ENCODE measurements at regions not wholly inside any gene's neighbourhood (a gene's known extent, or its start where the extent isn't known, plus 50 kb on each side); places are given as distances from the start of the nearest gene placed in this dataset.

- WGBS, 2 experiments (ENCODE audit: insufficient coverage in 1 of 2, insufficient read length in 1 of 2), result 96% methylated on average over 3 of the region's 3 CpGs; no CpG with 5 or more reads in 1 of the 2 experiments
- Histone ChIP-seq H3K4me3 (ENCODE audit: low read length) (no peak overlapping the region), H3K36me3 (ENCODE audit: control insufficient read depth, insufficient read depth, low read length) (no peaks in the 10 kb centered on the region), H3K27me3 (ENCODE audit: control insufficient read depth, insufficient read depth, low read length, poor library complexity, severe bottlenecking) (peaks cover 47% of the 10 kb centered on the region), H3K9me3 (ENCODE audit: control insufficient read depth, low read length) (no peaks in the 10 kb centered on the region), H3K9ac (ENCODE audit: extremely low read depth, low read length, poor library complexity, severe bottlenecking) (no peak overlapping the region), H3K4me1 (ENCODE audit: control insufficient read depth, insufficient read depth, low read length) (peaks cover 3% of the 10 kb centered on the region), H3K27ac (ENCODE audit: low read depth, low read length) (no peak overlapping the region)
- DNase-seq, result no peak
- TF ChIP-seq CTCF (conservative IDR thresholded peaks at IDR 0.05), result no peak
- no peak overlapping the region for H3K4me3 Mint-ChIP-seq
- H3K4me1 Mint-ChIP-seq, result peaks cover 19% of the 10 kb centered on the region
- H3K27me3 Mint-ChIP-seq (ENCODE audit: insufficient read depth), result peaks cover 55% of the 10 kb centered on the region
- H3K27ac Mint-ChIP-seq, result no peak overlapping the region
- H3K36me3 Mint-ChIP-seq (ENCODE audit: low read depth), result no peaks in the 10 kb centered on the region
- H3K9me3 Mint-ChIP-seq, result no peaks in the 10 kb centered on the region
These were observed 114.0 kb downstream of the MAT2B start for GRCh38 chr5:163619273-163619934.

DNA sequence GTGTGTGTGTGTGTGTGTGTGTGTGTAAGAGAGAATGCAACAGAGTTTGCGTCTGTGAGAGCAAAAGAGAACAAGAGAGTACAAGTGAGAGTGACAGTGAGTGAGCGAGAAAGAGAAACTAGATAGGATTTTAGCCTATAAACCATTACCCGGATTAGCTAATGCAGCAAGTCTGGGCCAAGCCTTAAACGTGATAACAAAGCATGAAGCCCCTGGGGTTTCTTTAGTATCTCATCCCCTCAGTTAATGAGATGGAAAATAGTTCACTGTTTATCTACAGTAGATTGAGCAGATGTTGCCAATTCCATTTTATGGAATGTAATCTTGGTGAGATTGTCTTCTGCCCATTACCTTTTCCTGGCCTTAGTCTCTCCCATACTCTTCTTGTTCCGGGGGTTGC is 114.5 kb downstream of the MAT2B start:
- Mint-ChIP-seq H3K27ac (no peak overlapping the region), H3K36me3 (ENCODE audit: low read depth) (no peaks in the 10 kb centered on the region), H3K9me3 (no peaks in the 10 kb centered on the region), H3K4me3 (no peak overlapping the region), H3K27me3 (ENCODE audit: insufficient read depth) (peaks cover 53% of the 10 kb centered on the region), H3K4me1 (peaks cover 19% of the 10 kb centered on the region)
- no peak for DNase-seq
- H3K9ac ChIP-seq (ENCODE audit: extremely low read depth, low read length, poor library complexity, severe bottlenecking), result no peak overlapping the region
- H3K36me3 ChIP-seq (ENCODE audit: control insufficient read depth, insufficient read depth, low read length), result no peaks in the 10 kb centered on the region
- H3K4me1 ChIP-seq (ENCODE audit: control insufficient read depth, insufficient read depth, low read length), result peaks cover 3% of the 10 kb centered on the region
- 75 to 94% methylated on average over 4 to 5 of the region's 5 CpGs for WGBS, 2 experiments (ENCODE audit: insufficient coverage in 1 of 2, insufficient read length in 1 of 2)
- no peak for TF ChIP-seq CTCF (conservative IDR thresholded peaks at IDR 0.05)
- H3K4me3 ChIP-seq (ENCODE audit: low read length), result no peak overlapping the region
- peaks cover 41% of the 10 kb centered on the region for H3K27me3 ChIP-seq (ENCODE audit: control insufficient read depth, insufficient read depth, low read length, poor library complexity, severe bottlenecking)
- no peaks in the 10 kb centered on the region for H3K9me3 ChIP-seq (ENCODE audit: control insufficient read depth, low read length)
- no peak overlapping the region for H3K27ac ChIP-seq (ENCODE audit: low read depth, low read length)

DNA sequence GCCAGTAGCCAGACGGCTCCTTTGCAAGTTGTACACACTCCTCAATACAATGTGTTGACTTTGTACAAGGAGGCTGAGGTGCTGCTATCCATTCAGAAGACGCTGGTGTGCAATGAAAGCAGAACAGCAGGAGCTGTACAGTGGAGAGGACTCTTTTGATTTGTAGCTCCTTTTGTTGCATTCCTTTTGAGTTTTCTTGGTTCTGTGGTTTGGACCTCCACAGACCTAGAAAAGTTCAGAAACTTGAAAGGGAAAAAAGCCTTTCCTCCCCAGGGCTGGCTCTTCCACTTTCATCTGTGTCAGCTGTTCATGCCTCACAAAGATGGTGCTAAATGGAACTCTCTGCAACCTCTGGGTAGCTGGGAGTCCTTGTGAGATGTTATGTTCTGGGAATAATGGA is 117.4 kb downstream of the MAT2B start:
- Histone ChIP-seq H3K27ac (ENCODE audit: low read depth, low read length) (no peak overlapping the region), H3K27me3 (ENCODE audit: control insufficient read depth, insufficient read depth, low read length, poor library complexity, severe bottlenecking) (peaks cover 16% of the 10 kb centered on the region), H3K9me3 (ENCODE audit: control insufficient read depth, low read length) (no peaks in the 10 kb centered on the region), H3K36me3 (ENCODE audit: control insufficient read depth, insufficient read depth, low read length) (no peaks in the 10 kb centered on the region), H3K4me3 (ENCODE audit: low read length) (no peak overlapping the region), H3K9ac (ENCODE audit: extremely low read depth, low read length, poor library complexity, severe bottlenecking) (no peak overlapping the region), H3K4me1 (ENCODE audit: control insufficient read depth, insufficient read depth, low read length) (peaks cover 3% of the 10 kb centered on the region)
- Mint-ChIP-seq H3K4me1 (peaks cover 19% of the 10 kb centered on the region), H3K4me3 (no peak overlapping the region), H3K27ac (no peak overlapping the region), H3K27me3 (ENCODE audit: insufficient read depth) (peaks cover 38% of the 10 kb centered on the region), H3K36me3 (ENCODE audit: low read depth) (no peaks in the 10 kb centered on the region), H3K9me3 (no peaks in the 10 kb centered on the region)
- DNase-seq, result no peak
- no peak for TF ChIP-seq CTCF (conservative IDR thresholded peaks at IDR 0.05)
- 62 to 96% methylated on average over 2 of the region's 2 CpGs for WGBS, 2 experiments (ENCODE audit: insufficient coverage in 1 of 2, insufficient read length in 1 of 2)

Data from endodermal cell (in vitro differentiated cells).